Stimulated activated CD4-positive, alpha-beta T cell treated with anti-CD3 and anti-CD28 coated beads, TNF-alpha, amount 100 ng/mL, for 24 hours (primary cell): ENCODE measurements at regions not wholly inside any gene's neighbourhood (a gene's known extent, or its start where the extent isn't known, plus 50 kb on each side); places are given as distances from the start of the nearest gene placed in this dataset.
"Not testable (repeated sequence)": the region's sequence is repeated elsewhere in the genome, so short reads cannot be mapped to it uniquely, and the experiment has no call there.

Experiments
- DNase-seq, 3 experiments: peaks; one replicate each; pipeline ENCODE4 v3.0.0-alpha.2; 2020; ENCODE audit warnings: low read depth in 3 of 3

- no peak for DNase-seq
Measured at GRCh38 chr9:85487872-85488271, 253.9 kb downstream of the AGTPBP1 start.

GRCh38 chr9:85484235-85484634 is 257.5 kb downstream of the AGTPBP1 start:
- no peak for DNase-seq

- DNase-seq: no peak
Measured at GRCh38 chr9:85483208-85483607, 258.5 kb downstream of the AGTPBP1 start.

- no peak for DNase-seq
Measured at GRCh38 chr9:85479305-85479704, 262.4 kb downstream of the AGTPBP1 start.

- DNase-seq: no peak
Measured at GRCh38 chr9:85478847-85479246, 262.9 kb downstream of the AGTPBP1 start.

- DNase-seq: not testable (repeated sequence)
Measured at GRCh38 chr9:85474896-85475295, 266.9 kb downstream of the AGTPBP1 start.

GRCh38 chr9:85471791-85472190 is 270.0 kb downstream of the AGTPBP1 start:
- DNase-seq: no peak

- DNase-seq: no peak
Measured at GRCh38 chr9:85469041-85469440, 272.7 kb downstream of the AGTPBP1 start.

- DNase-seq: no peak
Measured at GRCh38 chr9:85466834-85467233, 274.9 kb downstream of the AGTPBP1 start.

- DNase-seq: not testable (repeated sequence)
Measured at GRCh38 chr9:85458114-85458864, 283.5 kb downstream of the AGTPBP1 start.

GRCh38 chr9:85453850-85454249 is 287.9 kb downstream of the AGTPBP1 start:
- DNase-seq: no peak

- DNase-seq: no peak
Measured at GRCh38 chr9:85452841-85453240, 288.9 kb downstream of the AGTPBP1 start.

- no peak for DNase-seq
Measured at GRCh38 chr9:85451680-85452079, 290.1 kb downstream of the AGTPBP1 start.

- DNase-seq: no peak
Measured at GRCh38 chr9:85445887-85446286, 295.9 kb downstream of the AGTPBP1 start.

- DNase-seq: no peak
Measured at GRCh38 chr9:85444243-85444642, 297.5 kb downstream of the AGTPBP1 start.

GRCh38 chr9:85443190-85443598 is 298.6 kb downstream of the AGTPBP1 start:
- DNase-seq: no peak

- DNase-seq: no peak
Measured at GRCh38 chr9:85439791-85440190, 302.0 kb downstream of the AGTPBP1 start.

- DNase-seq: not testable (repeated sequence)
Measured at GRCh38 chr9:85433956-85434355, 307.8 kb downstream of the AGTPBP1 start.

GRCh38 chr9:85433551-85433950 is 308.2 kb downstream of the AGTPBP1 start:
- not testable (repeated sequence) for DNase-seq

- DNase-seq: no peak
Measured at GRCh38 chr9:85433046-85433445, 308.7 kb downstream of the AGTPBP1 start.

- DNase-seq: no peak
Measured at GRCh38 chr9:85432599-85432998, 309.2 kb downstream of the AGTPBP1 start.

- DNase-seq: no peak
Measured at GRCh38 chr9:85431339-85432102, 310.2 kb downstream of the AGTPBP1 start.
